Kidney (tissue), 13 donors: ENCODE measurements at regions not wholly inside any gene's neighbourhood (a gene's known extent, or its start where the extent isn't known, plus 50 kb on each side); places are given as distances from the start of the nearest gene placed in this dataset.

ENCODE experiments used
- DNase-seq, 5 donors: peaks; one replicate each; pipeline ENCODE4 v3.0.0-alpha.2; 2013 to 2020
- FAIRE-seq: peaks from 2 replicates; lab custom pipeline; 2012; peaks lifted over from hg19 to GRCh38; lab: Jason Lieb, UNC
- H3K27ac ChIP-seq, 2 donors: one replicate each; pipeline ENCODE4 v1.7.0; 2013; ENCODE audit warnings: low read depth in 2 of 2, low read length in 2 of 2, inconsistent platforms in 1 of 2
- H3K27me3 ChIP-seq: one replicate; pipeline ENCODE4 v1.7.1; 2013; ENCODE audit warnings: low read length, inconsistent platforms; ENCODE audit not compliant: control insufficient read depth, insufficient read depth
- H3K36me3 ChIP-seq, 3 donors: one replicate each; pipeline versions ENCODE4 v1.7.0 to v1.7.1; 2013; ENCODE audit warnings: low read length in 3 of 3, control low read depth in 1 of 3, inconsistent platforms in 1 of 3; ENCODE audit not compliant: insufficient read depth in 3 of 3, control insufficient read depth in 2 of 3
- H3K4me1 ChIP-seq, 3 donors: one replicate each; pipeline versions ENCODE4 v1.7.0 to v1.7.1; 2013; ENCODE audit warnings: low read length in 3 of 3, inconsistent platforms in 1 of 3, low read depth in 1 of 3; ENCODE audit not compliant: control insufficient read depth in 2 of 3, insufficient read depth in 2 of 3
- H3K4me3 ChIP-seq, 3 donors: one replicate each; pipeline versions ENCODE4 v1.7.0 to v1.8.1; 2013; ENCODE audit warnings: low read length in 3 of 3, control low read depth in 1 of 3, inconsistent platforms in 1 of 3
- H3K9ac ChIP-seq, 3 donors: one replicate each; pipeline versions ENCODE4 v1.7.0 to v1.7.1; 2013; ENCODE audit warnings: low read length in 3 of 3, control low read depth in 1 of 3, inconsistent platforms in 1 of 3
- H3K9me3 ChIP-seq, 3 donors: one replicate each; pipeline versions ENCODE4 v1.7.0 to v1.7.1; 2013; ENCODE audit warnings: low read length in 3 of 3, control low read depth in 1 of 3, inconsistent platforms in 1 of 3; ENCODE audit not compliant: control insufficient read depth in 2 of 3, insufficient read depth in 1 of 3
- intact Hi-C: fragments of 100-400 bp; cut with DNase I; formaldehyde crosslinking; loops from one replicate; pipeline ENCODE4 v1.11.1; 2022
- TF ChIP-seq, protein P1 (sequence below): IDR thresholded peaks from 3 replicates; pipeline ENCODE4 v1.5.1; 2012; ENCODE audit warnings: mild to moderate bottlenecking, moderate library complexity, borderline replicate concordance; ENCODE audit not compliant: insufficient read depth; ENCODE audit errors: extremely low read depth
- donor health status: control.
- donor health status: control.
- donor health status: control.
- donor health status: control.
- donor health status: control.
- donor health status: DM: yes; HTN: yes; CAD: no.
- donor health status: Normal renal cell carcinoma (clear cell type).

DNA sequence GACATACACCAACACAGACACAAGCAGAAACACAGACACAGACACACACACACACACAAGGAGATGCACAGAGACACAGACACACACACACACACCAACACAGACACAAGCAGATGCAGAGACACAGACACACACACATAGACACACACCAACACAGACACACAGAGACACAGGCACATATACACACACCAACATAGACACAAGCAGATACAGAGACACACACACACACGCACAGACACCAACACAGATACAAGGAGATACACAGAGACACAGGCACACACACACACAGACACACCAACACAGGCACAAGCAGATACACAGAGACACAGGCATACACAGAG lies 347.2 kb upstream of the KLF6 start:
- intact Hi-C loops, result no loop called here
- H3K4me1 ChIP-seq, result peaks cover 0 to 5% (median 3%) of the 10 kb centered on the region in 3 donors
- no peak overlapping the region for H3K4me3 ChIP-seq
- H3K9ac ChIP-seq, result no peak overlapping the region
- H3K9me3 ChIP-seq, result no peaks in the 10 kb centered on the region
- DNase-seq (no peak), FAIRE-seq (no peak)
- peaks cover 4% of the 10 kb centered on the region for H3K27me3 ChIP-seq
- no peaks in the 10 kb centered on the region for H3K36me3 ChIP-seq
- TF ChIP-seq, protein P1, sequence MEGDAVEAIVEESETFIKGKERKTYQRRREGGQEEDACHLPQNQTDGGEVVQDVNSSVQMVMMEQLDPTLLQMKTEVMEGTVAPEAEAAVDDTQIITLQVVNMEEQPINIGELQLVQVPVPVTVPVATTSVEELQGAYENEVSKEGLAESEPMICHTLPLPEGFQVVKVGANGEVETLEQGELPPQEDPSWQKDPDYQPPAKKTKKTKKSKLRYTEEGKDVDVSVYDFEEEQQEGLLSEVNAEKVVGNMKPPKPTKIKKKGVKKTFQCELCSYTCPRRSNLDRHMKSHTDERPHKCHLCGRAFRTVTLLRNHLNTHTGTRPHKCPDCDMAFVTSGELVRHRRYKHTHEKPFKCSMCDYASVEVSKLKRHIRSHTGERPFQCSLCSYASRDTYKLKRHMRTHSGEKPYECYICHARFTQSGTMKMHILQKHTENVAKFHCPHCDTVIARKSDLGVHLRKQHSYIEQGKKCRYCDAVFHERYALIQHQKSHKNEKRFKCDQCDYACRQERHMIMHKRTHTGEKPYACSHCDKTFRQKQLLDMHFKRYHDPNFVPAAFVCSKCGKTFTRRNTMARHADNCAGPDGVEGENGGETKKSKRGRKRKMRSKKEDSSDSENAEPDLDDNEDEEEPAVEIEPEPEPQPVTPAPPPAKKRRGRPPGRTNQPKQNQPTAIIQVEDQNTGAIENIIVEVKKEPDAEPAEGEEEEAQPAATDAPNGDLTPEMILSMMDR, result no peak
- H3K27ac ChIP-seq, result peak overlapping the region in 1 of 2 donors; percentile 20

DNA sequence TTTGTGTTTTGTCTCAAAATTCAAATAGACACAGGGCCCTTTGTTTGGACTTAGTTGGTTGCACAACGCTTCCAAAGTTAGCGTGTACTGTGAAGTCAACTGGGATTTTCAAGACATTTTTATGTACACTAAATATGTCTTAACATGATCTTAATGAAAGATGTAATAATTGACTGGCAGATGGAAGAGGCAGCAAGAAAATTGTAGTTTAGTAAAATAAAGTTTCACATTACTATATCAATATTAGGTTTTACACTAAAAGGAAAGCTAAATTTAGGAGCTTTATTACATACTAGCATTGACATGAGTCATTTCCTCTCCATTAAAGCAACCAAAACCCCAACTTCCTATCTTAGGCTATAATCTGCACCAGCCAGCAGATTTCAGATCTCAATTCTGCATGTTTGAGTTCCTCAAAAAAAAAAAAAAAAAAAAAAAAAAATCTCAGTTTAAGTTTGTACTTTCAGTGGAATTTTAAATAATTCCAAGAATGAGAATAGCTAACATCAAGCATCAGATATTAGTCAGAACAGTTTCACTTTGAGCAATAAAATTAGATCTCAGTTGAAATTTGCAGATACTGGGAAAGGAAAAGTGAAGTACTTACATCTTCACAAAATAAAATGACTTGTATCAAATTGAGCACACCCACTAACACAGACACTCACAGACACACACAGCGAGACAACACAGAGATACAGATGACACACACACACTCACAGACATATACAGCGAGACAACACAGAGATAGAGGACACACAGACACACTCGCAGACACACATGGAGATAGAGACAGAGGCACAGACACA lies 346.6 kb upstream of the KLF6 start:
- intact Hi-C loops, result no loop called here
- peak overlapping the region in 1 of 2 donors; percentile 20 for H3K27ac ChIP-seq
- peak in 1 of 5 donors; percentile 50 for DNase-seq
- no peak overlapping the region for H3K4me3 ChIP-seq
- TF ChIP-seq, protein P1, result no peak
- FAIRE-seq, result peak; percentile 85
- H3K36me3 ChIP-seq, result no peaks in the 10 kb centered on the region
- H3K4me1 ChIP-seq, result peaks cover 0 to 5% (median 3%) of the 10 kb centered on the region in 3 donors
- H3K27me3 ChIP-seq, result peaks cover 4% of the 10 kb centered on the region
- no peaks in the 10 kb centered on the region for H3K9me3 ChIP-seq
- peak overlapping the region in 1 of 3 donors; percentile 24 for H3K9ac ChIP-seq

DNA sequence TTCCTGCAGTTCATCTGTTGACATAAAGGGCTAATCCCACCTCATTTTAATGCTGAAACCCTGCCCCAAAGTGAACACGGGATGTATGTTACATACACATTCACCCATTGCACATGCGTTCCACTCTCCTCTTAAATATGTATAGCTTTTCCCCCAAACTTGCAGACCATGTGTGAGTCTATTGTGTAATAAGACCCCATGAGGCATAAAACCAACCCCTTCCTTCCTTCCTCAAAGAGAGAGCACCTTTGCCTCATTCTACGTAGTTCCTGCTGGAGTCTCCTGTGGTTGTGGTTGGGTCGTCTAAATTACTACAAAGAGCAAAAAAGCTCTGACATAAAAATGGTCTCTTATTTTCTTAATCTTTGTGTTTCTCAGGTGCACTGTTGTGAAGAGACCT lies 345.7 kb upstream of the KLF6 start:
- Histone ChIP-seq H3K9me3 (peaks cover 0 to 6% (median 0%) of the 10 kb centered on the region in 3 donors), H3K27me3 (peaks cover 4% of the 10 kb centered on the region), H3K36me3 (no peaks in the 10 kb centered on the region), H3K27ac (no peak overlapping the region), H3K4me3 (no peak overlapping the region), H3K4me1 (peaks cover 0 to 5% (median 3%) of the 10 kb centered on the region in 3 donors), H3K9ac (peak overlapping the region in 1 of 3 donors; percentile 24)
- TF ChIP-seq, protein P1, result no peak
- DNase-seq, result no peak
- intact Hi-C loops, result no loop called here
- no peak for FAIRE-seq
